H1 (cell line): ENCODE measurements at regions not wholly inside any gene's neighbourhood (a gene's known extent, or its start where the extent isn't known, plus 50 kb on each side); places are given as distances from the start of the nearest gene placed in this dataset.

Source experiments
- CHD1 ChIP-seq: IDR thresholded peaks from 2 replicates; pipeline ENCODE4 v1.6.1; 2012; ENCODE audit warnings: low read depth, low read length, improper control_type of control experiment
- EGR1 ChIP-seq: IDR thresholded peaks from 2 replicates; pipeline ENCODE4 v1.6.1; 2011; ENCODE audit warnings: low read depth, low read length, borderline replicate concordance
- NANOG ChIP-seq: IDR thresholded peaks from 2 replicates; pipeline ENCODE4 v1.6.1; 2011; ENCODE audit warnings: low read length, low read depth, mild to moderate bottlenecking, inconsistent platforms; ENCODE audit not compliant: insufficient read depth, poor library complexity, severe bottlenecking
- SAP30 ChIP-seq: fragments of 300-600 bp; sonication (generic); IDR thresholded peaks from 2 replicates; pipeline ENCODE4 v1.7.1; 2012; ENCODE audit warnings: low read length, moderate library complexity, mild to moderate bottlenecking, inconsistent platforms; ENCODE audit not compliant: insufficient read depth, insufficient replicate concordance
- SP2 ChIP-seq: IDR thresholded peaks from 2 replicates; pipeline ENCODE4 v1.6.1; 2012; ENCODE audit warnings: mild to moderate bottlenecking, low read length, inconsistent platforms

DNA sequence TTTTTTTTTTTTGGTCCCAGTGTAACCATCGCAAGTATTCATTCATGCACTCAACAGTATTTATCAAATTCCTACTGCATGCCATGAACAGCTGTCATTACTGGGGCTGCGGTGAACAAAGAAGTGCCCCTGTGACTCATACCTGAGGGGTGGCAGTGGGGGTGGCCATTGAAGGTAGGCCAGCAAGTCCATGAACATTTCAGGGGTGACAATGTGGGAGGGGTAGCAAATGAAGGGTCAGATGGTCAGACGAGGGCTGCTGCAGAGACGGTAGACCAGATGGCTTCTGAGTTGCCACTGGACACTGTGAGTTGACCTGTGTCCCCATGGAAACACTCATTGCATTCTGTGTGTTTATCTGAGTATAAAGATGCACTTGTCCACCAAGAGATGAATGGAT lies 92.5 kb upstream of the PITRM1 start (continued):
- TF ChIP-seq NANOG: no peak
- TF ChIP-seq SAP30: no peak
- no peak for TF ChIP-seq EGR1
- no peak for TF ChIP-seq CHD1
- no peak for TF ChIP-seq SP2
